ENCODE measurements at regions not wholly inside any gene's neighbourhood (a gene's known extent, or its start where the extent isn't known, plus 50 kb on each side); places are given as distances from the start of the nearest gene placed in this dataset.

GRCh38 chr13:104798486-104798885 is 1732.3 kb upstream of the SLC10A2 start:
- H2BK5ac ChIP-seq (ENCODE audit: low read depth, low read length): no peak overlapping the region
- no peak overlapping the region for H4K91ac ChIP-seq (replicated peaks; ENCODE audit: insufficient read length, low read length)
- no peak overlapping the region for H3K4me2 ChIP-seq (ENCODE audit: insufficient read depth in 1 of 2, low read depth in 2 of 2, low read length in 2 of 2)
- H4K5ac ChIP-seq (ENCODE audit: insufficient read length, low read depth, low read length): no peak overlapping the region
- H2BK120ac ChIP-seq (replicated peaks; ENCODE audit: low read depth, low read length): no peak overlapping the region
- H3K9ac ChIP-seq (replicated peaks in 1 of 4; ENCODE audit: extremely low read depth in 1 of 4, low read depth in 3 of 4, low read length in 3 of 4): no peak overlapping the region
- H3K27me3 ChIP-seq (replicated peaks in 1 of 4; ENCODE audit: control insufficient read depth in 3 of 4, extremely low read depth in 1 of 4, insufficient read depth in 3 of 4, low read length in 3 of 4): no peaks in the 10 kb centered on the region
- H2BK20ac ChIP-seq (ENCODE audit: low read length): no peak overlapping the region
- H2AK5ac ChIP-seq (ENCODE audit: low read depth, low read length): no peak overlapping the region
- H3K56ac ChIP-seq (replicated peaks; ENCODE audit: insufficient read length, low read depth, low read length): no peak overlapping the region
- H2BK12ac ChIP-seq (ENCODE audit: low read depth, low read length): no peak overlapping the region
- no peaks in the 10 kb centered on the region for H3K79me1 ChIP-seq (ENCODE audit: low read depth, low read length)
- no peak overlapping the region for H3K18ac ChIP-seq (ENCODE audit: extremely low read depth, low read length)
- no peaks in the 10 kb centered on the region for H3K79me2 ChIP-seq (ENCODE audit: control insufficient read depth in 1 of 2, insufficient read depth in 2 of 2, low read length in 2 of 2)
- H3K9me3 ChIP-seq (ENCODE audit: insufficient read depth in 2 of 2, low read depth in 1 of 2, low read length in 1 of 2): no peaks in the 10 kb centered on the region
- H2BK15ac ChIP-seq (ENCODE audit: low read length): no peak overlapping the region
- FAIRE-seq (no peak), DNase-seq (ENCODE audit: low read depth in 1 of 2, low spot score in 2 of 2) (no peak)
- H3K4me3 ChIP-seq (ENCODE audit: extremely low read depth in 1 of 4, insufficient read depth in 2 of 4, low read depth in 3 of 4, low read length in 4 of 4): no peak overlapping the region
- no peak for TF ChIP-seq RFX5 (IDR thresholded peaks at IDR 0.05; ENCODE audit: borderline replicate concordance, low read depth, low read length)
- no peak for TF ChIP-seq KDM5A (IDR thresholded peaks at IDR 0.05; ENCODE audit: low read length)
- no peak for TF ChIP-seq POLR2AphosphoS5 (IDR thresholded peaks at IDR 0.05; ENCODE audit: low read depth, low read length)
- no peak for TF ChIP-seq EP300 (IDR thresholded peaks at IDR 0.05; ENCODE audit: borderline replicate concordance in 1 of 2, low read depth in 2 of 2, low read length in 2 of 2)
- no peak for TF ChIP-seq CEBPB (IDR thresholded peaks at IDR 0.05; ENCODE audit: low read depth, low read length)
- TF ChIP-seq GABPA (IDR thresholded peaks at IDR 0.05; ENCODE audit: borderline replicate concordance, insufficient read depth, low read length): no peak
- no peak for TF ChIP-seq HDAC2 (IDR thresholded peaks at IDR 0.05; ENCODE audit: borderline replicate concordance in 1 of 2, low read depth in 2 of 2, low read length in 2 of 2)
- no peak for TF ChIP-seq TCF12 (IDR thresholded peaks at IDR 0.05; ENCODE audit: low read depth, low read length)
- no peak for TF ChIP-seq GTF2F1 (IDR thresholded peaks at IDR 0.05; ENCODE audit: borderline replicate concordance, low read depth, low read length)
- no peak for TF ChIP-seq SRF (IDR thresholded peaks at IDR 0.05; ENCODE audit: low read depth, low read length)
- no peak for TF ChIP-seq KDM4A (IDR thresholded peaks at IDR 0.05; ENCODE audit: low read depth, low read length, severe bottlenecking)
- TF ChIP-seq TAF7 (optimal IDR thresholded peaks at IDR 0.05; ENCODE audit: borderline replicate concordance, low read depth, low read length): no peak
- no peak for TF ChIP-seq CREB1 (IDR thresholded peaks at IDR 0.05)
- no peak for TF ChIP-seq CBX8 (IDR thresholded peaks at IDR 0.05; ENCODE audit: borderline replicate concordance, low read depth, low read length)
- TF ChIP-seq TEAD4 (IDR thresholded peaks at IDR 0.05; ENCODE audit: low read depth, low read length): no peak
- TF ChIP-seq TBP (IDR thresholded peaks at IDR 0.05; ENCODE audit: low read depth, low read length): no peak
- no peaks in the 10 kb centered on the region for H4K20me1 ChIP-seq (replicated peaks in 1 of 2; ENCODE audit: control insufficient read depth in 1 of 2, insufficient read depth in 2 of 2, low read length in 2 of 2)
- H4K8ac ChIP-seq (ENCODE audit: extremely low read depth, insufficient read depth, low read length): no peak overlapping the region
- no peak overlapping the region for H3K27ac ChIP-seq (ENCODE audit: low read depth, low read length)
- no peak overlapping the region for H3K14ac ChIP-seq (ENCODE audit: insufficient read length)
- no peak overlapping the region for H3K23ac ChIP-seq (ENCODE audit: insufficient read length)
- no peak overlapping the region for H3K4ac ChIP-seq (replicated peaks; ENCODE audit: insufficient read length, low read depth, low read length)
- no peaks in the 10 kb centered on the region for H3K36me3 ChIP-seq (ENCODE audit: control insufficient read depth in 2 of 4, insufficient read depth in 4 of 4, low read length in 3 of 4)
- H2AFZ ChIP-seq (ENCODE audit: low read length): no peak overlapping the region
- no peaks in the 10 kb centered on the region for H3K23me2 ChIP-seq (ENCODE audit: low read depth, low read length)
- 71% methylated on average over 1 of the region's 1 CpG; no CpG with 5 or more reads in 1 of the 2 experiments for WGBS, 2 experiments (ENCODE audit: extremely low coverage in 1 of 2, insufficient coverage in 1 of 2, insufficient read length in 1 of 2, insufficient replicate concordance in 2 of 2, low coverage in 1 of 2, low lambda C conversion rate in 2 of 2, missing lambda C conversion rate in 1 of 2)
- H3K4me1 ChIP-seq (replicated peaks in 1 of 4; ENCODE audit: control insufficient read depth in 3 of 4, insufficient read depth in 4 of 4, low read length in 3 of 4): peaks cover 0 to 6% (median 1%) of the 10 kb centered on the region in 4 experiments; a peak in 1 of 7 replicates
- CTCF ChIA-PET (ENCODE audit: partially characterized antibody): interaction anchor here (0.9 kb wide), 1 partner anchor 23 kb away, joined by 3 read pairs; no protein-coding TSS in a partner anchor
- POLR2A ChIA-PET (ENCODE audit: partially characterized antibody): no interaction called here
